Stimulated activated CD8-positive, alpha-beta memory T cell treated with anti-CD3 and anti-CD28 coated beads, Interleukin-2, amount 100 ng/mL, for 1 hour (primary cell): ENCODE measurements at regions not wholly inside any gene's neighbourhood (a gene's known extent, or its start where the extent isn't known, plus 50 kb on each side); places are given as distances from the start of the nearest gene placed in this dataset.

Experiments
- DNase-seq, 2 donors: peaks; one replicate each; pipeline ENCODE4 v3.0.0-alpha.2; 2020; ENCODE audit warnings: low read depth in 2 of 2

DNA sequence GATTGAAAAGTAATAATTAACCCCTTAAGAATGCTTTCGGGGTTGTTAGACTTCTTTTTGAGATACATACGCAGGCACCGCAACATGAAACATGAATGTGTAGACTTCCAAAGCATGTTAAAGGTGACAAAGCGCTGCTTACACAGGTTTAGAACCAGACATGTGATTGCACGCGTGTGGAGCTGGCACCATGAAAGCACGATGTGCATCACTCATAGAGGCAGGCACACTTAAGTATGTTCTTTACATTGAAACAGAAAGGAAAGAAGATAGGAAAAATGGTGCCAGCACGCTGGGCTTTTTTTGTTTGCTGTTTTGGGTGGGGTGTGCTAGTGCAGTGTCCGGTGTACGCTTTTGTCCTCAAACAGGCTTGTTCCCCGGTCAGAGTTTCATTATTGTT lies 83.6 kb upstream of the PPARA start:
- DNase-seq: no peak

DNA sequence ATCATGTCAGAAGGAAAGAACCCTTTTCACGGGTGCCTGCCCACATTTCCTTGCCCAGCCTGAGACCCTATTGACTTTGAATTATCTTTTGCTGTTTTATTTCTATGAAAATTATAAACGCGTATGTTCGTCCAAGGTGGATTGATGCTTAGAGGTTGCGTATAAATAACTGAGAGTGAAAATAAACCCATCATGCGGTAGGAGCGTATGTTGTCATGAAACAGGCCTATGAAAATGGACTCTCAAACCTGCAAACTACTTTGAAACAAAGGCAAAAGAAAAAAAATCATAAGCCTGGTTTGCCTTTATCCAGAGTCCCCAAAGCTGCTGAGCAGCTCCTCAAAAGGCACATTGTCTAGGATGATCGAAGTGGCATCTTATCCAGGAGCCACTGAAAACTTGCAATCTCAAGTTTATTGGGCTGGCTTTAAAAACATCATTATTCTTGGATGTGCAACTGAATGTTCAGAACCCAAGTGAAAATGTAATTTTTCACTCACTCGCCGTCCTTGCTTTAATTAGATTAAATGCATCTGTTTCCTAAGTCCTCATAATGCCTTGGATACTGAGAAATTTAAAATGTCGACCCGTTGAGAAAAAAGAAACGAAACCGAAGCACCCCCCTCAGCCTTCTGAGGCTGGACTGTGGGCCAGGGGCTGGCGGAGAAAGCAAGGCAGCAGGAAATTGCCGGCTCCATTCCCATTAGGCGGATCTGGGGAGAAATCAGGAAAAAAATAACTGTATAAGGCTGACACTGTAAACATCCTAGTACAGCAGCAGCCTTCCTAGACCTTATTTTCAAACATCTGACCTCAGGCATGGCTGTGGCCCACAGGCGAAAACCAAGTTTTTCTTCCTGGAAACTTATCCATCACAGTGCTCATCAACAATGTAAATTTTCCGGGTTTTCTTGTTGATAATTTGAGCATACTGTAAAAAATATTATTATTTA lies 82.9 kb upstream of the PPARA start:
- DNase-seq: no peak

DNA sequence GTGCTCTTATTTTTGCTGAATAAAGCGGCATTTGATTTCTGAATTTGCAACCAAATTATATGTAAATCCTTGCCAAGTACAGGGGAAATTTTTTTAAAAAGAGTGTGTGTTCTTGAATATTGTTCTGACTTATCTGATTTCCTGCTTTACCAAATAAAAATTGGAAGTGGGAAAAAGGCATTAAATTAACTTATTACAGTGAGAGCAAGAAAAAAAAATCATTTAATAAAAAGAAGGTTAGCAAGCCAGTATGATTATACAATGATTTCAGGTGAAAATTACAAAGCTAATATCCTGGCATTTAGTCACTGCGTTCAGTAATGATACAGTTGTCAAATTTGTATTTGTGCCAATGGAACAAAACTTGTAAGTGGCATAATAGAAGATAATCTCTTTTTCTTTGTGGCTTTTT lies 82.1 kb upstream of the PPARA start:
- no peak for DNase-seq

DNA sequence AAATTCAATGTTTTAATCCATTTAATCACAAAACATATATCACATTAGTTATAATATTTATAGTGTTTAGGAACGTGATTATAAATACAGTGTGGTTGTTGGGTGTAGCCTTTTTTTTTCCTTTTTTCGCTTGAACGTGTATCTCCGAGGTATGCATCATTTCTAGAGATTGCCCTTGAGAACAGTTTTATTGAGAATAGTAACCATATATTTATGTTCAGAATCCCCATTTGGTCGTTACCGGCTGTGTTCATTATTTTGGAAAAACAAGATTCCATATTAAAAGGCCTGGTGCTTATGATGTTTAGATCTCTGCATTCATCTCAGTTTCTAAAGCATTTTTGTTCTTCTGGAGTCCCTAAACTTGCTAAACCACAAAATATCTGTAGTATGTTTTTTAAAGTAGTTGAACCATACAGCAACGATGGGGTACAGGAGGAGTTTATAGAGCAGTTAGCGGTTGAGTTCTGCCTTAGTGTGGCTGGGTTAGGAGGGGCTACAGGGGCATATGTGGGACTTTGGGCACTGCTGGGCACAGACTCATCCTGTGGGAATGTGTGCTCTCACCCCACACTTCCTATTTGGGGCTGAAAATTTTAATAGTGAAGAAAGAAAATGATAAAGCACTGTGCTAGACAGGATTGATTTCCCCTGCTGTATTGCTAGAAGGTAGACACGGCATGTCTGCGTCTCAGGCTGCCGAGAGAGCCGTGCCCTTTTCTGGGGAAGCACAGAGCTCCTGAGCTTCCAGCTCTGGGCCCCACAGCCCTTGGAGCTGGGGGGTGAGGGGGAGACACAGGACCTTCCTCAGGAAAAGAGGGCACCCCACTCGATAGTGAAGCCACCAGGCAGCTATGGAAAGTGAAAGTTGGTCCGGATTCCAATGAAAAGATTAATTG lies 81.5 kb upstream of the PPARA start:
- DNase-seq: no peak

DNA sequence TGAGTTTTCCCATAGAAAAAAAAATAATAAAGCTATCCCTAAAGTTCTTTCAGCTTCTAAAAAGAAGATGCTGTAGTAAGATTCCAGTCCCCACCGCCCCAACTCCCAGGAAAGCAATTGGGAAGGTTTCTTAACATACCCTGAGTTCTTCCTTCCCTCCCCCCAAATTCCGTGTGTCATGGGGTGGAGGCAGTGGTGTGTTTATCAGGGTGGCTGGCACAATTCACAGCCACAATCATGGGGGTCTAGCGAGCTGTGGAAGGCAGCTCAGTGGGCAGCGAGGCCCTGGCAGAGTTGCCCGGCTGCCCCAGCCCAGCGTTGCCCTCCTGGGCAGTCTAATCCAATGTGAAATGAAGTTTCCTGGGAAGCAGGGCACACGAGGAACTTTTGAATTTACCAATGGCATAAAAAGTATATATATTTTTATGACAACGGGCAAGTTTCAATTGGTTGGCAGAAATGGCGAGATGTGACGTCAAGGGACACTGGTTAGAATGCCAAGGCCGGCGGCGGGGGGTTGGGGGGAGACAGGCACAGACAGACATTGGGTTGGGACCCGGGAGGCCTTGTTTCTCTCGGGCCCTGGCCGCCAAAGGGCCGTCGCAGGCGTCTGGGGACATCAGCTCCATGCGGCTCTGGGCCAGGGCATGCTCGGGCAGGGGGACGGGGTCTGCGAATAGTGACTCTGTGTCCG lies 80.7 kb upstream of the PPARA start:
- DNase-seq: no peak

DNA sequence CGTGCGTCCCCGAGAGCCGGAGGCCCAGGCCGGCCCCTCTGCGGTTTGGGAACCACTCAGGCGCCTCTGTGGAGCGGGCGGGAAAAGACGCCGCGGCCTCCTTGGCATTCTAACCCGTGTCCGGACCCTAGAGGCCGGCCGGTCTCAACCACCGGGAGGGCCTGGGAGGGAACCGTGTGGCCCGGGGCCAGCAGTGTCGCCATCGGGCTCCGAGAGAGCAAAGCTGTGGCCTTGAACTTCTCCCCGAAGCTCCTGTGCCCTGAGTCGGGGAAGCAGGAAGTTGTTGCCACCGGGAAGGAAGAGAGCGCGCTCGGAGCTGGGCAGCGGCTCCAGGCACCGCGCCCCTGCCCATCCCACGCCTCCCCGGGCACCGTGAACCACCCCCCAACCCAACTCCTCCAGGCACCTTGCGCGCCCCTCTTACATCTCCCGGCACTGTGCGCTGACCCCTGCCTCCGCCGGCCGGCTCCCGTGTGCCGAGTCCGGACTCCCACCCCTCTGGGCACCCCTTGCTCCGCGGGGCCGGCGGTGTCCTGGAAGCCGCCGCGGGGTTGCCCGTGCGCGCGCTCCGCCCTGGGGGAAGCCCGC lies 80.0 kb upstream of the PPARA start:
- no peak for DNase-seq

DNA sequence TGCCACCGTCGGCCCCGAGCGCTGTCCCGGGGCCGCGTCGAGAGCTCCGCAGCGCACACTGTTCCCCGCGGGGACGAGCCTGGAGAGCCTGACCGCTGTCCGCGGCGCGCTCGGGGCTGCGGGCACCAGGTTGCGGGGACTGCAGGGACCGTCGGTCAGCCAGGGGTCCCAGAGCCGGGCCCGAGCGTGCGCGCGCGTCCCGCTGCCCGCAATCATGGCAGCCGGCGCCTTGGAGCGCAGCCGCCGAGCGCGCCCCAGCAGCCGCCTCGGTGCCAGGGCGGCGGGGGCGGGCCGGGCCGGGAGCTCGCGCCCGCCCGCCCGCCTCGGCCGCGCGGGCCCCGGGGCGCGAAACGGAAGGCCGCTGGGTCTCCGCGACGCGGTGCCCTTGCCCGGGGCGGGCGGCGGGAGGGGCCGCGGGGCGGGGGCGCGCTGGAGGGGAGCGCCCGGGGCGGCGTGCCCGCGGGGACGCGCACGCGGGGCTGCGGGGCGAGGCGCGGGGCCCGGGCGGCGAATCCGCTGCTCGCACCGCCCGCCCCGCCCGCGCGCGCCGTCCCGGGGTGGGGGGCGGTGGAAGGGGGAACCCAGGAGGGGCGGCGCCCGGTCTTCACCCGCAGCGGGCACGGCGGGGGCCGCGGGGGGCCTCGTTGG lies 79.4 kb upstream of the PPARA start:
- DNase-seq: no peak

DNA sequence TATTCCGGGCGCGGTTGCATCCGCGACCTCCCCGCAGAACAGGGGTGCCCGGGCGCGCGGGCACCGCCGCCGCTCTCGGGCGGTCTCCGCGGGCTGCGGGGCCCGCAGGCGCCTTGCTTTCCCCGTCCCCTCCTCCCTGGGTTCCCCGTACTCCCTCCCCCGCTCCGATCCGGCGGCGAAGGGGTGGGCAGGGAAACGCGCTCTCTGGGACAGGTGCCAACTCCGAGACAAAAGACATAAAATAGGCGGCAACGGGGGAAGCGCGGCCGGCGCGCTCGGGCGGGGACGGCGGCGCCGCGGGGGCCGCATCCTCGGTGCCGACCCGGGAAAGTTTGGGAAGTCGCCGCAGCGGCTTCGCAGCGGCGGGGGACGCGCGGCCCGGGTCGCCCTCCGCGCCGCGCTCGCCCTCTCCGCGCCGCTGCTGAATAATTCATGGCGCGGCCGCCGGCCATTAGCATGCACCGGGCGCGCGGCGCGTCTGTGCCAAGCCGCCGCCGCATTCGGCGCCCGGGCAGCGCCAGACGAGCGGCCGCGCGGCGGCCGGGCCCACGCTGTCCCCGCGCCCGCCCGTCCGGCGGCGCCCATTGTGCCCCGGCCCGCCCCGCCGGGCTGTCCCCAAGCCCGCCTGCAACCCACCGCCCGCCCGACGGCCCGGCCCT lies 78.7 kb upstream of the PPARA start:
- DNase-seq: no peak

DNA sequence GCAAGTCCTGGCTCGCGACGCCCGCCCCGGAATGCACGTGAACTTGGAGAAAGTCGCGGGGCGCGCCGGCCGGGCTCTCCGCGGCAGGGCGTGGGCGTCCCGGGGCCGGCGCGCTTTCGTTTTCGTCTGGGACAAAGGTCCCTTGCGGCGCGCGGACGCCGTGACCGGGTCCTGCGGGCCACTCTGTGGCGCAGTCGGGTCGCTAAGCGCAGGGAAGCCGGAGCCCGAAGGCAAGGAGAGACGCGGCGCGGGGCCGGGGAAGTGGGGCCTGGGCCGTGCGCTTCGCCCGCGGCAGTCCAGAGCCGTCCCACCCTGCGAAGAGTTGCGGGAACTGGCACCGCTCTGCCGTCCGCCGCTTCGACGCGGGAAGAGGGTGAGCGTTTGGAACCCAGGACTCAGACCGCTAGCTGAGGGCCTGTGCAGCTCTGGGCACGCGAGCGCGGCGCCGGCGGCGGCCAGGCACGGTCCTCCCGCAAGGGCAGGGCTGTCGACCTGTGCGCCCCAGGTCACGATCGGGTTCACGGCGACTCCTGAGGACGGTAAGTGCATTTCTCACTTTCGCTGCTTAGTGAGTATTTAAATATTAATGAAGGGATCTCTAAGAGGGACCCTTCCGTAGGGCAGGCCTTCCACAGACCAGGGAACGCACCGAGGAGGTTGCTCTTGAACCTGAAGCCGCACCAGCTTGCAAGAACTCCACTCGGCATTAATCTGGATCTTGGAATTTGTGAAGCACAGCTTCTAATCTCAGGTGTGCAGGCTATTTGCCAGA lies 78.0 kb upstream of the PPARA start:
- DNase-seq: no peak

DNA sequence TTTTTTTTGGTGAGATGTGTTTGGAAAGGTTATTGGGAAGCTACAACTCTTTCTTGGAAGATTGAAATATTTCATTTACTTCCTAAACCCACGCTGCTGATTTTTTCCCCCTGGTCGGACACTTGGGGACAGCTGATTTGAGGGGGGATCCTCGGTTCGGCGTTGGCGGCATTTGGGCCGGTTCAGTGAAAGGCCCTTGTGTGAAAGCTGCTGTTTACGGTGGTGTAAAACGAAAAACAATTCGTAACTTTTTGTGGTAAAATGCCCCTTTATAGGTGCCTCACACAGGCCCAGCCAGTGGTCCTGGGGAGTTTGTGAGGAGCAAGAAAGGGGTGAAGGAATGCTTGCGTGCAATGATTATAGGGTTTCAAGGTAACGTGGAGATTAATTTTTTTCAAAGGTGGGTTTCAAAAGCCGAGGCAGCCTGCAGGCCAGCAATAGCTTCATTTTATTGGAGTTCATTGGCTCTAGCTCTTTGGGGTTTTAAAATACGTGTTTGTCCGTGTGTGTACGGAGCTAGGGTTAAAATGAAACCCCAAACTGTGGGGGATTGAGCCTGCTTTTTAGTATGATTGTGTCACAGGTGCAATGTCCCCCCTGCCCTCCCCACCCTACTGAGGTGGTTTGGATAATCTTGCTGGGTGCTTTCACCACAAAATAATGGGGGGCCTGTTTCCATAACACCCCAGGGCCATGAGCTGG lies 77.2 kb upstream of the PPARA start:
- no peak for DNase-seq

DNA sequence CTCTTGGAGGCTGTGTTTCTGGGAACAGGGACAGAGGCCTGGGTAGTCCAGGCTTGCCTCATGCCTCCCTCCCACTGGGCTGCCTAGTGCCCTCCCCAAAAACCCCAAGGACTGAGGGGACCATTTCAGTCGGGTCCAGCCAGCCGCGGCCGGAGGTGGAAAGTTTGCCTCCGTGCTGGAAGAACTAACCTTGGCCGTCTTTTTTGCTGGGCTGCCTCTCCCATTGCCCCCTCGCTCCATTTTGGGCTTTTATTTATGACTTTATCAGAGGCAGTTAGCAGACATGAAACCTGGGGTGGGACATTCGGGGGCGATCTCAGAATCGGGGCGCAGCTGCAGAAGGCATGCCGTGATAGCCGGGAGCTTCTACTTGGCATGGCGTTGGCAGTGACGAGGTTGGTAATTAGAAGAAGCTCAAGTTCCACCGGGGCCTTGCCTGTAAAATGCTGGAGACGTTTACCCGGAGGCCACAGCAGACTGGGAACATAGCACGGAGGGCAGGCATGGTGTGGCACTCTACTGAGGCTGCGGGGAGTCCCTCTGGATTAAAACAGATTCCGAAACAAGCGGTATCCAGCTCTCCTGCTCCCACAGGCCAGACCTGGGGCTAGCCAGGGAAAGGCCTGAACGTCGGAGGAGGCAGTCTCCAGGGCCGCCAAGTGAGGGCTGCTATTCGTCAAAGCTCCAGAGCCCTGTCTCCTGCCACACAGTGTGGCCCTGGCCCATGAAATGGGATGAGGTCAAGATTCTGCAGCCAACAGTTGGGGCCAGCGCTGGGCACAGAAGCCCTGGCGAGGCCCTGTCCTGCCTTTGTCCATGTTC lies 76.4 kb upstream of the PPARA start:
- no peak for DNase-seq

DNA sequence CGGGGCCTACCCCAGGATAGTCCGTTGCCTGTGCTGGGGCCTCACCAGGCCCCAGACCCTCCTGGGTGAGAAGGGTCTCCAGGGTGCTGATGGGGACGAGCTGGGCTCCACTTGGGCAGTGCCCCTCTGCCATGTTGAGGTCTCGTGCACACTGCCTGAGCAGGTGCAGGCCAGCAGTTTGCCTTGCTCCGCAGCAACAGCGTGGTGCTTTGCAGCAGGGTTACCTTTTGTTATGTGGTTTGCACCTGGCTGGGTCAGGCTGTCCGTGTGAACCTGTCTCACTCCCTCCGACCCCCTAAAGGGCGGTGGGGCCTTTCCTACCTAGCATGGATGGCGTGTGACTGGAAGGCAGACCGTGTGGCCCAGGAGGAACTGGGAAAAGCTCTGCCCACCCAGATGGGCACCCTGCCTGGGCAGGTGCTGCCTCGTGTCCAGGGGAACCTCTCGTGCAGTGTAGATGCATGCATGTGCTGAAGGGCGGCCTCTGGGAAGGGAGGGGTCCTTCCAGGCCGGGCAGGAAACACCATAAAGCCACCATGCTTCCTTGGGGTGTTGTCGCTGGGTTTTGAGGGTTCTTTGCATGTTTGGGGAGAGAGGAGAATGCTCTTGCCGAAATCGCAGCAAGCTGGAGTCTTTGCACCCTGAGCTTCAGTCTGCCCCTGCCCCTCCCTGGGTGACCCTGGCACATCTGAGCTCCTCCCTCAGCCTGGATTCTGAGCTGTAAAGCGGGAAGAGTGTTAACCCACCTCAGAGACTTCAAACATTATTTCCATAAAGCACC lies 75.4 kb upstream of the PPARA start:
- DNase-seq: no peak

DNA sequence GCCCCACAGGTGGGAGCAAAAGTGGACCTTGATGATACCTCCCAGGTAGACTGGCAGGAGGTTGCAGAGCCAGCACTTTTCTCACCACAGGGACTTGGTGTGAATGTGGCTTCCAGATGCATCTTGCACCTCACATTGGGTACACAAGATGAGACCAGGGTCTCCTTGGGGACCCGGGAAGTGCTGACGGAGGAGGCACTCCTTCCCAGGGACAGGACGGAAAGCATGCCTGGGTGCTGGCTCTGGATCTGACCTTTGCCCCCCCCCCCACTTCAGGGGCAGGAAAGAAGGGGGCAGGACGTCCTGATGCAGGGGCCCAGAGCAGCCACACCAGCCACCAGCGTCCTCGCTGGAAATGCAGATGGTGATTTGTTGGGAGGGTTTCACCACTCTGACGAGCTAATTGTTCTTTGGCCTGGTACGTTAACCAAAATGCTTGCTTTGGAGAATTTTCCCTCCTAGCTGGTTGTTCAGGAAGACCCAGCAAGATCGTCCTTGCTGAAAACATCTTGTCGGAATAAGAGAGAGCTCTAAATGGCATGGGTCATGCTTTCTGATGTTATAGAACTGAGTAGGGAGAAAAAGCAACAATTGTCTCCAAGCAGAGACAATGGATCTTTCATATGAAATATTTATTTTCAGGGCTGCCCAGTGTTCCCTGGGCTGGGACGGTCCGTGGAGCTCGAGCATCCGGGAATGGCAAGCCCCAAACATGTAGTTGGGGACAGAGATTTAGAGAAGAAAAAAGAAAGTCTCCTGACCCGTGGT lies 74.4 kb upstream of the PPARA start:
- DNase-seq: no peak

DNA sequence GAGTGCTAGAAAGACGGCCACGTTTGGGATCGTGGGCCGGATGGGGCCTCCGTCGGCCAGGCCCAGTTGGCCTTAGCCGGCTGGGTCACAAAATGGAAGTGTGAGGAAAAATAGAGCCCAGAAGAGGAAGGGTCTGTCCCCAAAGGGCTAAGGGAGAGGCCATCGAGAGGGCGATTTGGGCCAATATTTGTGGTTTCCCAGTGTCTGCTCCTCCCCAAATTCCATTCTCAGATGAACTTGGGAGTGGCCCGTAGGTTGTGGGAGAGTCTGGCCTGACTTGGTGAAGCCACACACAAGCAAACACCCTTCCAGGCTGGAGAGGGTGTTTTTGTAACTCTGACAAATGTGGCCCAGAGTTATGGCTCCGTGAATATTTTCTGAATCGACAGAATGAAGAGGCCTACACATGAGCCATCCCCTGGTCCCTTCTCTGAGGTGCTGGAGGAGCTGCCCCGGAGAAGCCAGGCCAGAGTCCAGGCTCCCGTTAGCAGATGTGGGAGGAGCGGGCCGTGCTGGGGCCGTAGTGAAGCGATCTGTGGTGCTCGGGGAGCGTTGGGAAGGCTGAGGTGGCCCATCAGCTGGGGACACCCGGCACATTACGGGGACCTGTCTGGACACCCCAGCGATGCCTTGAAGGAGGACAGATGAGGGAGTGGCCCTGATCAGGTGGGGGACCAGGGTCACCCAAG lies 73.5 kb upstream of the PPARA start:
- DNase-seq: no peak

DNA sequence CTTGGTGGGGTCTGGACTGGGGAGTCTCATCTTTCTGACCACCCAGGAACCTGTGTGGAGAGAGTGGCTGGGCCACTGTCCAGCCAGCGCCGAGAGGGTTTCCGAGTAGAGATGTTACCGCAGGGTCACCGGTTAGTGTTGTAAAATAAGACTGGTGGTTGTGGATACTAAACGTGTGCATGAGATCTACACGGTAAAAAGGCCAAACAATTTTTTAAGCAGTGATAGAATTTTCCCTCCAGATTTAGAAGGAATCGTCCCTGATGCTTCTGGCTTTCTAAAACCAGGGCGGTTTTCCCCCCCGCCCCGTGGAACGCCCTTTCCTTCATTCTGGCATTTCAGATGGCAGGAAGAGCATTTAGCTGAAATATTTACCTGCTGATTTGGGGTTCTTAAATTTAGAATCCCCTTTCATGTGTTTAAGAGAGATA lies 72.6 kb upstream of the PPARA start:
- DNase-seq: no peak
